ENCODE measurements at regions not wholly inside any gene's neighbourhood (a gene's known extent, or its start where the extent isn't known, plus 50 kb on each side); places are given as distances from the start of the nearest gene placed in this dataset.

DNA sequence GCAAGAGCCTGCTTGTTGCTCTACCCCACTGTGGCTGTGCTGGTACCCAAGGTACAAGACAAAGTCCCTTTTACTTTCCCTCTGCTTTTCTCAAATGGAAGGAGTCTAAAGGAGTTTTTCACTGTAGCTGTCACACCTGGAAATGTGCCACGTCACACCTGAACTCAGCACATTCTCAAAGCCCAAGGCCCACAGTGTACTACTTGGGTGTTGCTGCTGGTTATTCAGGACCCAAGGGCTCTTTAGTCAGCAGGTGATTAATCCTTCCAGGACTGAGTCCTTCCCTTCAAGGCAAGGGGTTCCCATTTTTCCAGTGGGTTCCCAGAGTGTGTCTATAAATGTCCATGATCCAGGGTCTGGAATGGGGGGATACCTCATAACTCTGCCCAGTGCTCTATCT is 63.2 kb upstream of the STK39 start:
- no peak overlapping the region for H3K4me3 ChIP-seq (ENCODE audit: low read depth in 1 of 2, low read length in 2 of 2)
- DNase-seq: no peak
- no peak overlapping the region for H3K9ac ChIP-seq (ENCODE audit: low read depth, low read length)
- no peak for ATAC-seq (ENCODE audit: insufficient read depth, low read depth)
- no peaks in the 10 kb centered on the region for H3K36me3 ChIP-seq (ENCODE audit: insufficient read depth, low read length)
- no peak overlapping the region for H3K27ac ChIP-seq (ENCODE audit: low read length)
- TF ChIP-seq, protein P1, sequence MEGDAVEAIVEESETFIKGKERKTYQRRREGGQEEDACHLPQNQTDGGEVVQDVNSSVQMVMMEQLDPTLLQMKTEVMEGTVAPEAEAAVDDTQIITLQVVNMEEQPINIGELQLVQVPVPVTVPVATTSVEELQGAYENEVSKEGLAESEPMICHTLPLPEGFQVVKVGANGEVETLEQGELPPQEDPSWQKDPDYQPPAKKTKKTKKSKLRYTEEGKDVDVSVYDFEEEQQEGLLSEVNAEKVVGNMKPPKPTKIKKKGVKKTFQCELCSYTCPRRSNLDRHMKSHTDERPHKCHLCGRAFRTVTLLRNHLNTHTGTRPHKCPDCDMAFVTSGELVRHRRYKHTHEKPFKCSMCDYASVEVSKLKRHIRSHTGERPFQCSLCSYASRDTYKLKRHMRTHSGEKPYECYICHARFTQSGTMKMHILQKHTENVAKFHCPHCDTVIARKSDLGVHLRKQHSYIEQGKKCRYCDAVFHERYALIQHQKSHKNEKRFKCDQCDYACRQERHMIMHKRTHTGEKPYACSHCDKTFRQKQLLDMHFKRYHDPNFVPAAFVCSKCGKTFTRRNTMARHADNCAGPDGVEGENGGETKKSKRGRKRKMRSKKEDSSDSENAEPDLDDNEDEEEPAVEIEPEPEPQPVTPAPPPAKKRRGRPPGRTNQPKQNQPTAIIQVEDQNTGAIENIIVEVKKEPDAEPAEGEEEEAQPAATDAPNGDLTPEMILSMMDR (IDR thresholded peaks at IDR 0.05; ENCODE audit: borderline replicate concordance, extremely low read depth, low read length, poor library complexity, severe bottlenecking): no peak
- no peak for TF ChIP-seq EZH2 (IDR thresholded peaks at IDR 0.05; ENCODE audit: borderline replicate concordance, low read depth, low read length, severe bottlenecking)
- H3K27me3 ChIP-seq (ENCODE audit: insufficient read depth, low read length, poor library complexity): no peaks in the 10 kb centered on the region
- no peak overlapping the region for H2AFZ ChIP-seq (ENCODE audit: low read depth, low read length)
- H3K79me2 ChIP-seq (ENCODE audit: insufficient read depth, low read length): no peaks in the 10 kb centered on the region
- H4K20me1 ChIP-seq (ENCODE audit: insufficient read depth, low read length): no peaks in the 10 kb centered on the region
- H3K9me3 ChIP-seq (ENCODE audit: insufficient read depth, low read length, severe bottlenecking): peaks cover 5% of the 10 kb centered on the region
- no peaks in the 10 kb centered on the region for H3K4me1 ChIP-seq (ENCODE audit: insufficient read depth, low read length)
- no peak overlapping the region for H3K4me2 ChIP-seq (ENCODE audit: insufficient read depth, low read length)

DNA sequence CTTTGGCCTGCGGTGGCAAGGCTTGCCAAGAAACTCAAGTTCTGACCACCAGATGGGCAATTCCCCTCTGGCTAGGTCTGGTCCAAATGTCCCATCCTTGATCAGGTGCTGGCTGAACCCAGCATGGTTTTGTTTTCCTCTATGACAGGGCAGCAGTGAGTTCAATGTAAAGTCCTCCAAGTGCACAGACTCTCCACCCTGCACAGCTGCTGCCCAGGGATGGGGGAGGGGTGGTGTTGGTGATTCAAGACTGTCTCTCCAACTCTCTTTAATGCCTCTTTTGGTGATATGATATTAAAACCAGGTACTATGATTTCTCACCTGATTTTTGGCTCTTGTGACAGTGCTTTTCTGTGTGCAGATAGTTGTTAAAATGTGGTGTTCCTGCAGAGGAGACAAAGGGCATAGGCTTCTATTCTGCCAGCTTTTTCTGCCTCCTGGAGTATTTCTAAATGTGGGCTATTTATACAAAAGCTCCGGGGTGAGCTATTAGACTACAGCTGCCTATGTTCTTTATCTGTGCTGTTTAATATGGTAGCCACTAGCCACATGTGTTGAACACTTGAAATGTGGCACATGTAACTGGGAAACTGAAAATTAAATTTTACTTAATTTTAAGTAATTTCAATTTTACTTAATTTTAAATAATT is 64.0 kb upstream of the STK39 start:
- TF ChIP-seq EZH2 (IDR thresholded peaks at IDR 0.05; ENCODE audit: borderline replicate concordance, low read depth, low read length, severe bottlenecking): no peak
- TF ChIP-seq, protein P1 (IDR thresholded peaks at IDR 0.05; ENCODE audit: borderline replicate concordance, extremely low read depth, low read length, poor library complexity, severe bottlenecking): no peak
- Histone ChIP-seq H3K9ac (ENCODE audit: low read depth, low read length) (no peak overlapping the region), H3K27ac (ENCODE audit: low read length) (no peak overlapping the region), H3K4me3 (ENCODE audit: low read depth in 1 of 2, low read length in 2 of 2) (no peak overlapping the region), H3K36me3 (ENCODE audit: insufficient read depth, low read length) (no peaks in the 10 kb centered on the region), H3K27me3 (ENCODE audit: insufficient read depth, low read length, poor library complexity) (no peaks in the 10 kb centered on the region), H4K20me1 (ENCODE audit: insufficient read depth, low read length) (no peaks in the 10 kb centered on the region), H3K9me3 (ENCODE audit: insufficient read depth, low read length, severe bottlenecking) (peaks cover 5% of the 10 kb centered on the region), H2AFZ (ENCODE audit: low read depth, low read length) (no peak overlapping the region), H3K79me2 (ENCODE audit: insufficient read depth, low read length) (no peaks in the 10 kb centered on the region), H3K4me1 (ENCODE audit: insufficient read depth, low read length) (no peaks in the 10 kb centered on the region), H3K4me2 (ENCODE audit: insufficient read depth, low read length) (no peak overlapping the region)
- DNase-seq: no peak
- no peak for ATAC-seq (ENCODE audit: insufficient read depth, low read depth)

DNA sequence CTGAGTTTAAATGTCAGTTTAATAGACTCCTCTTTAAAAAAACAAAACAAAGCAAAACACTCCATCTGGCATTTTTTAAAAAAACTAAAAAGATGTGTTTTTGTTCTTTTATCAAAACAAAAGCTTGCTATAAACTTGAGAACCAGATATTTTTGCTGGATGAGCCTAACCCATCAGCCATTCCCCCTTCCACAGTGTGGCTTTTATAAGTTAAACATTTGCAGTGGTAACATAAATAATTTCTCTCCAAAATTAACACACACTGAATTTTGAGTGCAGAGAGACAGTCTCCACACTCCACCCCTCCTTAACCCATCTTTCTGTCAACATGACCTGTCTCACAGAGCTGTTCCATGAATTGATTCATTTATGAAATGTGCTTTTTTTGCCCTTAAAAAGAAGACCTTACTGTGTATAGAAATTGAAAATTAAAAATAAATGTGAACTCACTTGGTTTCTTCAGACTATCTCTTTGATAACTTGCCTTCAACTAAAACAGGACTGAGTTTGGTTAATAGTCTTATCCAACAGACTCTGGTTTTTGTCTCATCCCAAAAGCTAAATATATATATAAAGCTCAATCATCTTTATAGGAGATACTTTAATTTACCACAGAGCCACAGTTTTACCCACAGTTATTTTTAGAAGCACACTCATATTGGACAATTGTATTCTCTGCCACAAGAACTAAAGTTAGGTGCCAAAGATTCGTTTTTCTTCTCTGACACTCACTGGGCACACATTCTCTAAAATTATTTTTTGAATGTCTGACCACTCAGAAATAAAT is 64.8 kb upstream of the STK39 start:
- no peak for ATAC-seq (ENCODE audit: insufficient read depth, low read depth)
- no peak overlapping the region for H3K4me2 ChIP-seq (ENCODE audit: insufficient read depth, low read length)
- H3K27me3 ChIP-seq (ENCODE audit: insufficient read depth, low read length, poor library complexity): no peaks in the 10 kb centered on the region

More for the DNA sequence above, 64.8 kb upstream of the STK39 start:
- H3K9ac ChIP-seq (ENCODE audit: low read depth, low read length): no peak overlapping the region
- H3K27ac ChIP-seq (ENCODE audit: low read length): no peak overlapping the region
- H3K9me3 ChIP-seq (ENCODE audit: insufficient read depth, low read length, severe bottlenecking): peaks cover 5% of the 10 kb centered on the region
- H2AFZ ChIP-seq (ENCODE audit: low read depth, low read length): no peak overlapping the region
- H3K4me1 ChIP-seq (ENCODE audit: insufficient read depth, low read length): no peaks in the 10 kb centered on the region
- no peaks in the 10 kb centered on the region for H3K36me3 ChIP-seq (ENCODE audit: insufficient read depth, low read length)
- H3K79me2 ChIP-seq (ENCODE audit: insufficient read depth, low read length): no peaks in the 10 kb centered on the region
- no peaks in the 10 kb centered on the region for H4K20me1 ChIP-seq (ENCODE audit: insufficient read depth, low read length)
- DNase-seq: no peak
- H3K4me3 ChIP-seq (ENCODE audit: low read depth in 1 of 2, low read length in 2 of 2): no peak overlapping the region
- TF ChIP-seq EZH2 (IDR thresholded peaks at IDR 0.05; ENCODE audit: borderline replicate concordance, low read depth, low read length, severe bottlenecking): no peak
- TF ChIP-seq, protein P1 (IDR thresholded peaks at IDR 0.05; ENCODE audit: borderline replicate concordance, extremely low read depth, low read length, poor library complexity, severe bottlenecking): no peak
